GM18951 (cell line): ENCODE measurements at regions not wholly inside any gene's neighbourhood (a gene's known extent, or its start where the extent isn't known, plus 50 kb on each side); places are given as distances from the start of the nearest gene placed in this dataset.

Source experiments
- POLR2A ChIP-seq: IDR thresholded peaks from 4 replicates; pipeline ENCODE4 v1.6.1; 2011; ENCODE audit warnings: mild to moderate bottlenecking; ENCODE audit not compliant: insufficient read length, insufficient read depth; ENCODE audit errors: extremely low read depth
- in situ Hi-C: fragments of 300-500 bp; cut with MboI; formaldehyde crosslinking; loops from one replicate; pipeline ENCODE4 v1.12.0; 2022; ENCODE audit warnings: low sequenced_read_pairs, mixed read lengths, inconsistent platforms; ENCODE audit not compliant: unreplicated experiment

GRCh38 chr1:166221316-166221715 lies 54.5 kb upstream of the FAM78B start:
- in situ Hi-C loops = no loop called here
- TF ChIP-seq POLR2A = no peak

GRCh38 chr1:166233750-166234366 lies 67.1 kb upstream of the FAM78B start:
- TF ChIP-seq POLR2A = no peak
- in situ Hi-C loops = no loop called here

- in situ Hi-C loops = no loop called here
- no peak for TF ChIP-seq POLR2A
These were observed 68.9 kb upstream of the FAM78B start for GRCh38 chr1:166235728-166236127.

- TF ChIP-seq POLR2A = no peak
- in situ Hi-C loops = no loop called here
These were observed 70.9 kb upstream of the FAM78B start for GRCh38 chr1:166237675-166238074.

- TF ChIP-seq POLR2A = no peak
- in situ Hi-C loops = no loop called here
These were observed 86.4 kb upstream of the FAM78B start for GRCh38 chr1:166253076-166253779.

GRCh38 chr1:166258017-166258416 lies 91.2 kb upstream of the FAM78B start:
- in situ Hi-C loops = no loop called here
- no peak for TF ChIP-seq POLR2A

GRCh38 chr1:166261511-166261910 lies 94.7 kb upstream of the FAM78B start:
- in situ Hi-C loops = no loop called here
- no peak for TF ChIP-seq POLR2A

- in situ Hi-C loops = no loop called here
- no peak for TF ChIP-seq POLR2A
These were observed 103.8 kb upstream of the FAM78B start for GRCh38 chr1:166270476-166271150.

GRCh38 chr1:166271151-166271538 lies 104.3 kb upstream of the FAM78B start:
- in situ Hi-C loops = no loop called here
- TF ChIP-seq POLR2A = no peak

GRCh38 chr1:166272155-166272554 lies 105.4 kb upstream of the FAM78B start:
- in situ Hi-C loops = no loop called here
- no peak for TF ChIP-seq POLR2A

- TF ChIP-seq POLR2A = no peak
- in situ Hi-C loops = no loop called here
These were observed 106.0 kb upstream of the FAM78B start for GRCh38 chr1:166272851-166273250.

- in situ Hi-C loops = no loop called here
- TF ChIP-seq POLR2A = no peak
These were observed 106.8 kb upstream of the FAM78B start for GRCh38 chr1:166273618-166274017.

- in situ Hi-C loops = no loop called here
- TF ChIP-seq POLR2A = no peak
These were observed 115.8 kb upstream of the FAM78B start for GRCh38 chr1:166282391-166283137.

- in situ Hi-C loops = no loop called here
- no peak for TF ChIP-seq POLR2A
These were observed 116.4 kb upstream of the FAM78B start for GRCh38 chr1:166283190-166283589.

GRCh38 chr1:166283600-166283999 lies 116.8 kb upstream of the FAM78B start:
- TF ChIP-seq POLR2A = no peak
- in situ Hi-C loops = no loop called here
